HS-5 (cell line): ENCODE measurements at regions not wholly inside any gene's neighbourhood (a gene's known extent, or its start where the extent isn't known, plus 50 kb on each side); places are given as distances from the start of the nearest gene placed in this dataset.
A peak's percentile ranks its signal among the peaks of the same experiment; 100 is the strongest.
"Not testable (repeated sequence)": the region's sequence is repeated elsewhere in the genome, so short reads cannot be mapped to it uniquely, and the experiment has no call there.

Experiments
- DNase-seq: peaks from one replicate; pipeline ENCODE4 v3.0.0-alpha.2; 2012; ENCODE audit warnings: low read depth

DNA sequence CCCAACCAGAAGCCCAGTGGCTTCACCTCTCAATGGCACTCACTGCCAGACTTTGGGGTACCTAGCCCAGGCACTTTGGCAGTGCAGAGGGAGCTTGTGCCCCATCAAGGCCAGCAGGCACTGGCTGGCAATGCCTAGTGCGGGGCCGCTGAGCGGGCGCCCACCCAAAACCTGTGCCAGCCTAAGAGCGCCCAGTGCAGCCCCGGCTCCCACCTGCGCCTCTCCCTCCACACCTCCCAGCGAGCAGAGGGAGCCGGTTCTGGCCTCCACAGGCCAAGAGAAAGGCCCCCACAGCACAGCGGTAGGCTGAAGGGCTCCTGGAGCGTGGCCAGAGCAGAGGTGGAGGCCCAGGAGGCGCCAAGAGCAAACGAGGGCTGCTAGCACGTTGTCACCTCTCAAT, 930.8 kb downstream of the IPMK start:
- DNase-seq = no peak

DNA sequence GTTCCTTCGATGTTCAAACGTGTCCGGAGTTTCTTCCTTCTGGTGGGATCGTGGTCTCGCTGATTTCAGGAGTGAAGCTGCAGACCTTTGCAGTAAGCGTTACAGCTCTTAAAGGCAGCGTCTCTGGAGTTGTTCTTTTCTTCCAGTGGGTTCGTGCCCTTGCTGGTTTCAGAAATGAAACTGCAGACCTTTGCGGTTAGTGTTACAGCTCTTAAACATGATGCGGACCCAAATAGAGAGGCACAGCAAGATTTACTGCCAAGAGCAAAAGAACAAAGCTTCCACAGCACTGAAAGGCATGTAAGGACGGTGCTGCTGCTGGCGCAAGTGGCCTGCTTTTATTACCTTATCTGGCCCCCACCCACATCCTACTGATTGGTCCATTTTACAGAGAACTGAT, 931.4 kb downstream of the IPMK start:
- no peak for DNase-seq

DNA sequence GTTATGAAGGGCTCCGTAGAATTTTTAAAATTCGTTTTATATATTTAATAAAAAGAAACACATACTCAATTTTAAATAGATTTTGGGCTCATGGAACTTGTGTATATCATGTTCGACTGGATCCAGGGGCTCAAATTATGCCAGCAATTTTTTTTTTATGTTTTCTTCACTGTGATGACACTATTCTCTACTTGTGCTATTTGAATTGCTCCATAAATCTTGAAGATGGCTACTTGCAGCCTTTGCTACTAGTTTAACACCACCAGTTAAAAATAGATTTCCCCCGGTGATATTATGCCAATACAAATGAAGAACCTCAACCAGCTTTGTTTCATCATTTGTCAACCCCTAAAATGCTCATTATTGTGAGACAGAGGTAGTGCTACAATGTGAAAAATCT, 933.2 kb downstream of the IPMK start:
- no peak for DNase-seq

DNA sequence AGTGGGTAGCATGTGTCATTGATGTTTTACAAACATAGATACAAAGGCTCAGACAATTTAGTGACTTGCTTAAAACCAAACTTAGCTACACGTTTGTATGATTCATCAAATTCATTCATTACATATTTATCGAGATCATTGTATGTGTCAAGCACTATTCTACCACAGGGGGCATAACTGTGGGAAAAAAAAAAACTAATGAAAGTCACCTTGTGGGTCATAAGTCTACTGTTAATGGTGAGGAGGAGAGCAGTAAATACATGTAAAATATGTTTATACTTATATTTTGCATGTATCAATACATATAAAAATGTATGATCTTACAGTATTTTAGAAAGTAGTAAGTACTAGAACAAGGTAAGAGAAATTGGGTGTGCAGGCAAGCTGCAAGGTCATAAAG, 933.8 kb downstream of the IPMK start:
- no peak for DNase-seq

DNA sequence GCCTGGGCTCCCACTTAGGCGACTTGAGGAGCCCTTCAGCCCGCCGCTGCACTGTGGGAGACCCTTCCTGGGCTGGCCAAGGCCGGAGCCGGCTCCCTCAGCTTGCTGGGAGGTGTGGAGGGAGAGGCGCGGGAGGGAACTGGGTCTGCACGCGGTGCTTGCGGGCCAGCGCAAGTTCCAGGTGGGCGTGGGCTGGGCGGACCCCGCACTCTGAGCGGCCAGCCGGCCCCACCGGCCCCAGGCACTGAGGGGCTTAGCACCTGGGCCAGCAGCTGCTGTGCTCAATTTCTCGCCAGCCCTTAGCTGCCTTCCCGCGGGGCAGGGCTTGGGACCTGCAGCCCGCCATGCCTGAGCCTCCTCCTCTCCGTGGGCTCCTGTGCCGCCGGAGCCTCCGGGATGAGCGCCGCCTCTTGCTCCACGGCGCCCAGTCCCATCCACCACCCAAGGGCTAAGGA, 946.3 kb downstream of the IPMK start:
- not testable (repeated sequence) for DNase-seq

DNA sequence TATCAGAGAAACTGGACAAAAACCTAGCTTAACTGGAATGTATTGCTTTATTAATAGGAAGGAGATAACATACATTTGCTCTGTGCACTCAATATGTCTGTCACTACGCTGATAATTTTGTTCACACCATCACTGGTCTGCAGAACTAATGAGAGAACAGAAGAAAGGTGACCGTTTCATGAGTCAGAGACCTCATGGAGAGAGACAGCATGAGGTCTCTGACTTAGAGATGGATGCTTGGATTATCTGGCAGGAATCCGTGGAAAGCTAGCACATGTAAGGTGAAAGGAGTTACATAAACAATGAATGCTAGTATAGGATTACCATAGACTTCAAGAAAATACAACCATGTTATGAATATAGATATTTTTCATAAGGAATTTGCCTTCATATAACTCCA, 947.3 kb downstream of the IPMK start:
- no peak for DNase-seq

DNA sequence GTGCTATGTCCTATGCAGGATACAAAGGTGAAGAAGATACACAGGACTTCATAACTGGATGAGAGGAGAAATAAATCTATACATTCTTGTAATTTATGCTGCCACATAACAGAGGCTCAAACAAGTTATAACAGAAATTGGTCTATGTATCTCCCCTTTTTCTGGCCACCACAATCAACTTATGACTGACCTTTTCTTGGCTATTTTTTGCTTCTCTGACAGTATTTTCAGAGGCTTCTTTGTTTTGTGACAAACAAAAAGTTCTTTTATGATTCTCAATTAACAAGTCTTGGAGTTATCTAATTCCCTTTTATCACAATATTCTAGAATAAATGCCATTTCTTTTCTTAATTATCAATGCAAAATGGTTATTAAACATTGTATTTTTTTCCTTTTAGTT, 953.0 kb upstream of the ZWINT start:
- no peak for DNase-seq

DNA sequence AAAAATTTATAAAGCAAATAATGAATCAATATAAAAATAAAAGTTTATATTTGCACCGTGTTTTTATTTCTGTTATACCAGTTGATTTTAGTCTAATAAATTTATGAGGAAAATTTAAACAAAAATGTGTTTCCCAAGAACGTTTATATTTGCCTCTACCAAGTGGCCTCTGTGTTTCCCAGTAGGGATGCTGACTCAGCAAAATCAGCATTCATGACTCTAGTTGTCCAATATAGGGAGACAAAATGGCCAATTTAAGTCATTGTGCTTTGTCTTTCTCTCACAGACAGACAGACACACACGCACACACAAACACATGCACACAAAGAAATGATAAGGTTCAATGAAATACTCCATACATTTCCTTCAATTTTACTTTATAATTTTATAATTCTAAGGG, 942.5 kb upstream of the ZWINT start:
- DNase-seq = no peak

DNA sequence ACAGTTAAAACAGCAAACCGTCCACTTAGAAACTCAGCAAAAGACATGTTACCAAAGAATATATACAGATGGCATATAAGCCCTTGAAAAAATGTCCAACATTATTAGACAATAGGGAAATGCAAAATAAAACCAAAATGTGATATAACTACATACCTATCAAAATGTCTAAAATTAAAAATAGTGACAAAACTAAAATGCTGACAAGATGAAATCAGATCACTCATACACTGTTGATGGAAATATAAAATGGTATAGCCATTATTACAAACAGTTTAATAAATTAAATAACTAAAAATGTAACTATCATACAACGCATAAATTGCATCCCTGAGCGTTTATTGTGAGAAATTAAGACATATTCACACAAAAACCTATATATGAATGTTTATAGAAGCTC, 939.7 kb upstream of the ZWINT start:
- no peak for DNase-seq

DNA sequence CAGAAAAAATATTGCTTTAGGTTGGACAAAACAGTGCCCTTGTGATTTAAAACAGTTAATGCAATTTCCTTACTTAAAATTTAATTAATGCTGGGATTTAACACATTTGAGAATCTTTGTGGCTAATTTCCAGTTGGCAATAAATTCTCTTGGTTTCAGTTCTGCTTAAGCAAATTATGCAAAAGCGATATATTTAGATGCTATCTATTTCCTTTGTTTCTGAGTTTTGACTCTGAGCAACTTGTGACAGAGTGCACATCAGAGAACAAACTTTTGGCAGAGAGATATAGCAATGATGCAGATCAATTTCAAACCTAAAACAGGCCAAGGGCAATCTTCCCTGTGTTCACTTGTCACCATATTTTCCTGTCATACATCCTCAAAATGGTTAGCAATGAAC, 933.6 kb upstream of the ZWINT start:
- no peak for DNase-seq

DNA sequence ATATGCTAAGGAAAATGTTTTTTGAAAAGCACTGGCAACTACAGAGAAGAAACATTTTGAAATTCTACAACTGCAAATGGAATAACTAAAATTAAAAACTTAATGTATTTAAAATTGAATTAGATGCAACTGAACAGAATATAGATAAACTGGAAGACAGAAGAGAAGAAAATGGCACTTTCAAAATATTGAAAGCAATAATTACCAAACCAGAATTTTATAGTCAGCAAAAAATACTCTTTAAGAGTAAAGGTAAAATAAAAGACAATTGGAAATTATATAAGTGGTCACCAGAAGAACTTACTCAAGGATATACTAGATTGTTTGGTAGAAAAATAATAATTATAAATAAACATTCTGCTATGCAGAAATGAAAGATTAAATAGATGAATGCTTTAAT, 927.7 kb upstream of the ZWINT start:
- DNase-seq = no peak

DNA sequence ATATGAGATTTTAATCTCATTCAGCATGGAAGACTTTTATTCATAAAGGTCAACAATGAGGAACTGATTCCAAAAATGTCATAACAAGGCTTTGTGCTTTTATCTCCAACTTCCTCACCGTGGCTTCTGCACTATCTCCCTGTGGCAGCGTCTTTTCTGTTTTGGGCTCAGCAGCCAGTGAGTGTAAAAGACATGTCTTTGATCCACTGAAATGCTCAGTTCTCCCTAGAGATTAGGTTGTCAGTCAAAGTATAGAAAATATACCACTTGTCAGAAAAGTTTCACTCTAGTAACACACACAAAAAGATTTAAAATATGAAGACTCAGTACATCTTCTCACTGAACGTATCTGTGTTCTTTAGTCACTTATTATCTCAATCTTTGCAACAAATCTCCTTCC, 901.8 kb upstream of the ZWINT start:
- DNase-seq = no peak

DNA sequence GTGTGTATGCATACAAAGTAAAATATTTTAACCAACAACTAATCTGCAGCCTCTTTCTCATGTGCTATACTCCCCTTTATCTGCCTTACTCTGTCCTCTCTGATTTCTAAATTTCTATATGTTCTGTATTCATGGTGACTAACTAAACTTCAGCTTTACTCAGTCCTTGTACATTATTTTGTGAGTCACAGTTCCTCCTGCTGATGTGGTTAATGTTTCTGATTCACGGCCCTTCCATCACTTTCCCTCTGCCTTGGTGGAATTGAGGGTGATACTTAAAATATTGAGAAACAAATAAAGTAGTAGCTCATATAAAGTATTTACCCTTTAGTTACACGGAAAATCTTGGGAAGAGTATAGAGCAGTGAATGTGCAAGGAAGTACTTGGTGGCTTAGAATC, 899.1 kb upstream of the ZWINT start:
- peak; percentile 54 for DNase-seq

DNA sequence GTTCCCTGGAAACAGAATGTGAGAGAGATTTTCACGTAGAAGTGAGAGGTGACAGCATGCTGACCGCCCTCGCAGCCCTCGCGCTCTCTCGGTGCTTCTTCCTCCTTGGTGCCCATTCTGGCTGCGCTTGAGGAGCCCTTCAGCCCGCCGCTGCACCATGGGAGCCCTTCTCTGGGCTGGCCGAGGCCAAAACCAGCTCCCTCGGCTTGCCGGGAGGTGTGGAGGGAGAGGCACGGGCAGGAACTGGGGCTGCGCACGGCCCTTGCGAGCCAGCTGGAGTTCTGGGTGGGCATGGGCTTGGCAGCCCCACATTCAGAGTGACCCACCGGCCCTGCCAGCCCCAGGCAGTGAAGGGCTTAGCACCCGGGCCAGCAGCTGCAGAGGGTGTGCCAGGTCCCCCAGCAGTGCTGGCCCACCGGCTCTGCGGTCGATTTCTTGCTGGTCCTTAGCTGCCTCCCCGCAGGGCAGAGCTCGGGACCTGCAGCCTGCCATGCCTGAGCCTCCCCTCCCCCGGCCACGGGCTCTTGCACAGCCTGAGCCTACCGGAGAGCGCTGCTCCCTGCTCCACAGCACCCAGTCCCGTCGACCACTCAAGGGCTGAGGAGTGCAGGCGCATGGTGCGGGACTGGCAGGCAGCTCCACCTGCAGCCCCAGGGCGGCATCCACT, 888.7 kb upstream of the ZWINT start:
- DNase-seq = no peak

DNA sequence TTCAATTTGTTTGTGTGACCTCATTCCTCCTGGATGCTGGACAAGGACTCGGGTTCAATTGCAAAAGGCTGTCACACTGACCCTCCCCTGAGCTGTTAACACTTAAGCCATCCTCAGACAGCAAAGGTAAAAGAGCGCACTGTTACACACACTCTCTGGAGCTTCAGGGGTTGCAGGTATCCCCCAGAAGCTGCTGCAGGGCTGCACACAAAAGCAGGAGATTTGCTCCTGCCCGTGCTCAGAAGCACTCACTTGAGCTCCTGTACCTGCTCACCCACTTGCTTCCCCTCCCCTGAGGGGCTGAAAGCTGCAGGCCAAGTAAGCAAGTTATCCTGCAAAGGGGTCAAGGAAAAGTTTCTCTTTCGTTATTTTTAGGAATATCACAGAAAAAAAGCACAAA, 886.2 kb upstream of the ZWINT start:
- no peak for DNase-seq

DNA sequence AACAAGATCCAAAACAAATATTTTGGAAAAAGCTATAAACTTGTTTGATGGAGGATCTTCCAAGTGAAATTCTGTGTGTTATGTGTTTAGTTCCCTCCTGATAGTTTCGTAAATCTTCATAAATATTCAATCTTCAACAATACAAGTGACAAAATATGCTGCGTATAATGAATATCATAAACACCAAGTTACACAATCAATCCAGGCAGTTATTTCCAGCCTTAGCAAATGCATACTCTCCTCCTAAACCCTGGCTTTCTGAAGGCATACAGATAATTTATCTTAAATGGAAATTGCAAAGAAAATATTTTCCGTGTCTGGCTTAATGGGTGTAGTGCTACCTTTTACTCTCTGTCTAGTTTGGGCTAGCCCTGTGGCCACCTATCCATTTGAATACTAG, 864.9 kb upstream of the ZWINT start:
- no peak for DNase-seq

DNA sequence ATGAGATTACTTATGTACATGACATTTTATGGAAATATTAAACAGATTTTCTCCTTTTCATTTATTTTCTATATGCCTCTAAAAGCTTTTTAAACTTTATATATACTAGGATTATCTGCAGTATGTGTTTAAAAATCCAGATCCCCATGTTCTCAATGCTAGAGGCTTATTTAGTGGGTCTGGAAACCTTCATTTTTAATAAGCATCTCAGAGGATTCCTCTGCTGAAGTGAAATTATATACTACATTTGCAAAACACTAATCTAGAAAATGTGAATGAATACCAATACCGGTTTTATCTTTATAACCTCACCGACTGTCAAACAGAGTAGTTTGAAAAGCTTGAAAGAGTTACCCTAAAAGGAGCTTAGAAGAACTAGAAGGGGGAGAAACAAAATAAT, 863.8 kb upstream of the ZWINT start:
- no peak for DNase-seq

DNA sequence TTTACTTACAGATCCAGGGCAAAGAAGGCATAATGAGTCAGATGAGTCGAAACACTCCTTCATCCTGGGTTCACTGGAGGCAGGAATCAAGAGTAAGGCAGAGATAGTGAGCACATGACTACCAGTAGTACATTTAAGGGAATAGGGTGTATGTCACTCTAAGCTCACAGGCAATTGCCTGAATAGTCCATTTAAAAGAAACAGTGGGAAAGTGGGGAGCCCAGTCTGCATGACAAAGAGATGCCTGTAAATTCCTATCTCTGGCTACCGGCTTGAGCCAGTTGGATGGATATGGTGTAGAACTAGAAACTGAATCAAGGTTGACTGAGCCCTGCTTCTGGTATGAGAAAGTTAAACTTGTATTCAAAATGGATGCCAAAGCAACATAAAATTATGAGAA, 861.5 kb upstream of the ZWINT start:
- no peak for DNase-seq

DNA sequence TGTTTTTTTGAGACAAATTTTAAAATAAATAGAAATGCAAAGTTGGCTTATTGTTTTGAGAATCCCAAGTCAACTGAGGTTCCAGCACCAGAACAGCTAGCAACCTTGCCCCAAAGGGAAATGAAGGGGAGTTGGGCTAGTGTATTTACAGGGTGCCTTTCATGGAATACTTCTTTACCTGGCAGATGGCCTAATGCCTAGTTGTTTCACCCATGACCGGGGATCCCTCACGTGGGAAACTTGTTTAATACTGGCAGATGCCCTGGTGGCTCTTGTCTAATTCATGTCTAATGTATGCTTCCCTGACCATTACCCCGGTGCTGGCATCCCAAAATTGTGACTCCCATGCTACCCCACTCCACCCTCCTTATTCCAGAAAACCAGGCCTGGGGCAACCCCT, 861.1 kb upstream of the ZWINT start:
- no peak for DNase-seq

DNA sequence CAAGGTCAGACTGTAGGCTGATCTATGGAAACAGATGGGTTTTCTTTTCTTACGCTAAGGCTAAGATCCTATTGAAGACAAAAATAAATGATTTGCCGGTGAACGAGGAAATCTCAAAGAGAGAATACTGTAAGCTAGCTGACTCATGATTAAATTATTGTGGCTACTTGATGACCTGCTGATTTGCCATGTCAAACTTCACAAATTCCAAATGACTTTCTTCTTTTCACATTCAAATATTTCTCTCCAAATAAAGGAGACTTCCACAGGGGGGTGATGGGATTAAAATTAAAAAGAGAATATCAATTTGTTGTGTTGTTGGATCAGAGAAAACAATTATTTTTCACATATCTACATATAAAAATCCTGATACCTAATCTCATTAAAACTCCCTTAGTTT, 860.6 kb upstream of the ZWINT start:
- DNase-seq = no peak

DNA sequence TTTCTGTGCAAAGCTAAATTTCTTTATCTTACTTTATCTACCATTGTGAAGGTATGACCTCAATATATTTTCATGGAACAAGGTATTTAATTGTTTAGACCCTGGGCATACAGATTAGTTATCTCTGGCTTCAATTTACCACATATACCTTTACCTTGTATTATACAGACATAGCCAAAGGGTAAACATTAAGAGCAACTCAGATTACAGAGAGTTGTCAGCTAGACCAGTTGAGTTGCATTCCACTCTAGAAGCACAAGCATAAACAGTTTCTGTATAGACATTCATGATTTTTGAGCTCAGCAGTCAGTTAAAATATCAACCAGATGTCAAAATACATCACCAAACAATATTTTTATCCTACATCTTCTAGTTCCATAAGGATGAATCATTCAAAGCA, 857.3 kb upstream of the ZWINT start:
- DNase-seq = no peak

DNA sequence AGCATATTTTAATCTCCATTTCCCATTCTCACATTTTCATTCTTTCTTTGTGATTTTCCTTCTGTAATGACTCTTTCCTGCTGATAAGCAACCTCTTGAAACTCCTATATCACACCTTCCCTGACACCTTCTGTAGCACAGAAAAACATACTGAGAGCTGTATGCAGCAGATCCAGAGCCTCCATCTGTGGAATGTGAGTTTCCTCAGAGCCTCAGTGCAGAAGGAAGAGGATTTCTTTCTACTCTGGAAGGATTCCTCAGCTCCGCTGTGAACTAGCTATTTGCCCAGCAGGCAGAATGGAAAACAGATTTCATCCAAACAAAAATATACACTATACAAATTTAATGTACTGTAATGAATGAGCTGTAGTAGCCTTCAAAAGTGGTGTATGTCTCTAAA, 841.3 kb upstream of the ZWINT start:
- no peak for DNase-seq

DNA sequence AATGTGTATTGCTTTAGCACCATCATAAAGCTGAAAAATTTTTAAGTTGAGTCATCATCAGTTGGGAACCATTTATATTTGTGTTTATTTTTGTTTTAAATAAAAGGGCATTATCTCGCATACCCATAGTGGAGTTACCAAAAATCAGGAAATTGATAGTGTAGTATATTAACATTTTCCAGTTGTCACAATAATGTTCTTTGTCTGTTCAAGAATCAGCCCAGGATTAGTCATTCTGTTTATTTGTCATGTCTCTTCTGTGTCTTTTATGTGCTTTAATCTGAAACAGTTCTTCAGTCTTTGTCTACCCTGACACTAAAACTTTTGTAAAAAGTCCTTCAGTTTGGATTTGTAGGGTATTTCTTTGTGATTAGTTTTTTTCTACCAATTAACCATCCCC, 827.8 kb upstream of the ZWINT start:
- DNase-seq = no peak

DNA sequence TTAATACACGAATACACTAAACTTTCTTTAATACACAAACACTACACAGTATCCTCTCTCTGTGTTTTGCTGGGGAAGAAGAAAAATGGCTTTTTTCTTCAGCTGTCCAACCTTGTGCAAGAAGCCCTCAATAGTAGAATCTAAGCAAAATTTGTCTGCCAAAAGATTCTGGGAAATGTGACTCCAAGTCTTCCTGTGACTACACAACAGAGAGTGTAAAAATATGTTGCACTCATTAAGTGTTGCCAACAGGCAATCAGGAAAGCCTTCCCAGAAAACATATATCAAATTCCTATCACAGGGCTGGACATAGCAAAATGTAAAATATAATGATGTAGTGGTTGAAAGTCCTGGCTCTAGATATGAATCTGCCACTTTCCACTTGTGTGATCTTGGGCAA, 825.1 kb upstream of the ZWINT start:
- DNase-seq = no peak

DNA sequence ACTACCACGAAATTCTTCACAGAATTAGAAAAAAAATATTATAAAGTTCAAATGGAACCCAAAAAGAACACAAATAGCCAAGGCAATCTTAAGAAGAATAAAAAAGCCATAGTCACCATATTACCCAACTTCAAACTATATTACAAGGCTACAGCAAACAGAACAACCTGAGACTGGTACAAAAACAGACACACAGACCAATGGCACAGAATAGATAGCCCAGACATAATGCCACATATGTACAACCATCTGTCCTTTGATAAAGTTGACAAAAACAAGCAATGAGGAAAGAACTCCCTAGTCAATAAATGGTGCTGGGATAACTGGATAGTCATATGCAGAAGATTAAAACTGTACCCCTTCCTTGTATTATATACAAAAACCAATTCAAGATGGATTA, 808.5 kb upstream of the ZWINT start:
- DNase-seq = no peak
